Colonic mucosa (tissue), 4 donors: ENCODE measurements at regions not wholly inside any gene's neighbourhood (a gene's known extent, or its start where the extent isn't known, plus 50 kb on each side); places are given as distances from the start of the nearest gene placed in this dataset.

Experiments
- DNase-seq: peaks from one replicate; pipeline ENCODE4 v3.0.0-alpha.2; 2020
- H3K27ac ChIP-seq: fragments of 200-600 bp; one replicate; pipeline ENCODE4 v1.8.0; 2021
- H3K27me3 ChIP-seq: fragments of 200-600 bp; one replicate; pipeline ENCODE4 v1.8.0; 2021
- H3K36me3 ChIP-seq: fragments of 200-600 bp; one replicate; pipeline ENCODE4 v1.8.0; 2021
- H3K4me1 ChIP-seq: fragments of 200-600 bp; one replicate; pipeline ENCODE4 v1.8.0; 2021; ENCODE audit warnings: mild to moderate bottlenecking
- H3K4me3 ChIP-seq: fragments of 200-600 bp; one replicate; pipeline ENCODE4 v1.8.0; 2021
- H3K9ac ChIP-seq, 2 donors: one replicate each; pipeline ENCODE4 v1.7.0; 2013; ENCODE audit warnings: control low read depth in 2 of 2, low read depth in 2 of 2, low read length in 2 of 2
- H3K9me3 ChIP-seq: fragments of 200-600 bp; one replicate; pipeline ENCODE4 v1.8.0; 2021
- CTCF ChIP-seq: fragments of 200-600 bp; IDR thresholded peaks from one replicate; pipeline ENCODE4 v1.8.0; 2022; ENCODE audit warnings: antibody characterized with exemption, mild to moderate bottlenecking
- intact Hi-C: fragments of 100-400 bp; cut with DNase I; formaldehyde crosslinking; loops from one replicate; pipeline ENCODE4 v1.14.1; 2022
- donor health status: healthy.
- donor health status: DM: no; HTN: no; CAD: no.
- donor health status: DM: no; HTN: no; CAD: no.

- Histone ChIP-seq H3K27me3 (no peaks in the 10 kb centered on the region), H3K9ac (no peak overlapping the region), H3K9me3 (no peaks in the 10 kb centered on the region), H3K4me3 (no peak overlapping the region), H3K27ac (no peak overlapping the region), H3K36me3 (no peaks in the 10 kb centered on the region), H3K4me1 (no peaks in the 10 kb centered on the region)
- DNase-seq, result no peak
- no peak for TF ChIP-seq CTCF
- intact Hi-C loops, result no loop called here
Measured at GRCh38 chr4:117400039-117400835, 314.9 kb upstream of the TRAM1L1 start.

- no peak for TF ChIP-seq CTCF
- H3K9ac ChIP-seq, result no peak overlapping the region
- intact Hi-C loops, result no loop called here
- no peaks in the 10 kb centered on the region for H3K9me3 ChIP-seq
- no peaks in the 10 kb centered on the region for H3K4me1 ChIP-seq
- H3K27me3 ChIP-seq, result no peaks in the 10 kb centered on the region
- H3K4me3 ChIP-seq, result no peak overlapping the region
- no peaks in the 10 kb centered on the region for H3K36me3 ChIP-seq
- H3K27ac ChIP-seq, result no peak overlapping the region
- no peak for DNase-seq
Measured at GRCh38 chr4:117412661-117413060, 327.3 kb upstream of the TRAM1L1 start.

- Histone ChIP-seq H3K27me3 (no peaks in the 10 kb centered on the region), H3K4me3 (no peak overlapping the region), H3K9me3 (no peaks in the 10 kb centered on the region), H3K27ac (no peak overlapping the region), H3K9ac (no peak overlapping the region), H3K4me1 (no peaks in the 10 kb centered on the region), H3K36me3 (no peaks in the 10 kb centered on the region)
- intact Hi-C loops, result no loop called here
- DNase-seq, result no peak
- TF ChIP-seq CTCF, result no peak
Measured at GRCh38 chr4:117417856-117418255, 332.5 kb upstream of the TRAM1L1 start.

- no peak overlapping the region for H3K27ac ChIP-seq
- no peaks in the 10 kb centered on the region for H3K36me3 ChIP-seq
- DNase-seq, result no peak
- H3K9me3 ChIP-seq, result no peaks in the 10 kb centered on the region
- H3K9ac ChIP-seq, result no peak overlapping the region
- intact Hi-C loops, result no loop called here
- no peak for TF ChIP-seq CTCF
- no peak overlapping the region for H3K4me3 ChIP-seq
- H3K4me1 ChIP-seq, result no peaks in the 10 kb centered on the region
- H3K27me3 ChIP-seq, result no peaks in the 10 kb centered on the region
Measured at GRCh38 chr4:117420948-117421347, 335.6 kb upstream of the TRAM1L1 start.

- no peak for TF ChIP-seq CTCF
- Histone ChIP-seq H3K36me3 (no peaks in the 10 kb centered on the region), H3K27ac (no peak overlapping the region), H3K4me3 (no peak overlapping the region), H3K9ac (no peak overlapping the region), H3K9me3 (no peaks in the 10 kb centered on the region), H3K4me1 (no peaks in the 10 kb centered on the region), H3K27me3 (no peaks in the 10 kb centered on the region)
- no peak for DNase-seq
- intact Hi-C loops, result no loop called here
Measured at GRCh38 chr4:117421706-117422105, 336.3 kb upstream of the TRAM1L1 start.
